Left lung (tissue), 4 donors: ENCODE measurements at regions not wholly inside any gene's neighbourhood (a gene's known extent, or its start where the extent isn't known, plus 50 kb on each side); places are given as distances from the start of the nearest gene placed in this dataset.

ENCODE experiments used
- ATAC-seq: fragments of 200-7000 bp; cut with Tn5 transposase; one replicate; pipeline ENCODE4 v1.9.1; 2020; ENCODE audit warnings: moderate library complexity
- DNase-seq, 4 donors: peaks; one replicate each; pipeline ENCODE4 v3.0.0-alpha.2; 2013 to 2020
- H3K27ac ChIP-seq, 2 donors: fragments of 200-600 bp; sonication (generic) in 1 of 2; one replicate each; pipeline versions ENCODE4 v1.5.0 to v1.8.0; 2020 to 2021
- H3K27me3 ChIP-seq, 2 donors: fragments of 200-600 bp; sonication (generic) in 1 of 2; one replicate each; pipeline versions ENCODE4 v1.5.0 to v1.8.0; 2020 to 2021
- H3K36me3 ChIP-seq, 2 donors: fragments of 200-600 bp; sonication (generic) in 1 of 2; one replicate each; pipeline versions ENCODE4 v1.5.0 to v1.8.0; 2020 to 2021
- H3K4me1 ChIP-seq, 2 donors: fragments of 200-600 bp; one replicate each; pipeline ENCODE4 v1.8.0; 2021
- H3K4me3 ChIP-seq, 2 donors: fragments of 200-600 bp; sonication (generic) in 1 of 2; one replicate each; pipeline versions ENCODE4 v1.5.0 to v1.8.0; 2020 to 2021; ENCODE audit warnings: mild to moderate bottlenecking in 1 of 2
- H3K9me3 ChIP-seq, 2 donors: fragments of 200-600 bp; sonication (generic) in 1 of 2; one replicate each; pipeline versions ENCODE4 v1.5.0 to v1.8.0; 2020 to 2021
- CTCF ChIP-seq, 2 donors: fragments of 200-600 bp; sonication (generic) in 1 of 2; IDR thresholded peaks; one replicate each; pipeline versions ENCODE4 v1.5.0 to v1.8.0; 2021; ENCODE audit warnings: antibody characterized with exemption in 2 of 2
- intact Hi-C, 2 donors: fragments of 100-400 bp; cut with DNase I; formaldehyde crosslinking; loops; one replicate each; pipeline versions ENCODE4 v1.11.2 to v1.14.2; 2022
- donor health status: DM: no; HTN: yes; CAD: no.
- donor health status: DM: no; HTN: no; CAD: no.

GRCh38 chr13:104447348-104447747 lies 1381.1 kb upstream of the SLC10A2 start:
- Histone ChIP-seq H3K27ac (no peak overlapping the region), H3K27me3 (no peaks in the 10 kb centered on the region), H3K4me3 (no peak overlapping the region), H3K9me3 (peaks cover 0 to 40% of the 10 kb centered on the region in 2 donors), H3K36me3 (no peaks in the 10 kb centered on the region), H3K4me1 (no peaks in the 10 kb centered on the region)
- DNase-seq (no peak), ATAC-seq (no peak)
- no peak for TF ChIP-seq CTCF (IDR thresholded peaks at IDR 0.05)
- intact Hi-C loops: no loop called here

DNA sequence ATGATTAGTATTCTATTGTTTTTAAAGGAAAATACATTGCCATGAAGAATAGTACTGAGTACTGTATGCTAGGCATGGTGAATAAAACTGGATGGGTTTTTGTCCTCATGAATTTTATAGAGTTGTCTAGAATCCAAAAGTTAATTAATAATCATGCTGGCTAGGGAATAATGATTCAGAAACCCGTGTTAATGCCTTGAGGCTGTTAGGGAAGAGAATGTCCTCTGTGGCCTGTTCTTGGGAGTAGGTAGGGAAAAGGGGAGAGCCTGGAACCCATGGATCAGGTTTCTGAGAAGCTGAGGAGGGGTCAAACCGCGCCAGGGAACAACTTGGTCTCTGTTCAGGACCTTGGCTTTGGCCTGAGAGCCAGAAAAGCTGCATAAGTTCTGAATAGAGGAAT lies 1376.3 kb upstream of the SLC10A2 start:
- no peak for ATAC-seq
- no peak for DNase-seq
- no peaks in the 10 kb centered on the region for H3K4me1 ChIP-seq
- no peaks in the 10 kb centered on the region for H3K36me3 ChIP-seq
- H3K4me3 ChIP-seq: no peak overlapping the region
- no peak for TF ChIP-seq CTCF (IDR thresholded peaks at IDR 0.05)
- intact Hi-C loops: no loop called here
- no peaks in the 10 kb centered on the region for H3K27me3 ChIP-seq
- peaks cover 0 to 18% of the 10 kb centered on the region in 2 donors for H3K9me3 ChIP-seq
- no peak overlapping the region for H3K27ac ChIP-seq

GRCh38 chr13:104436555-104436954 lies 1370.3 kb upstream of the SLC10A2 start:
- DNase-seq (no peak), ATAC-seq (no peak)
- Histone ChIP-seq H3K27ac (no peak overlapping the region), H3K27me3 (no peaks in the 10 kb centered on the region), H3K4me3 (no peak overlapping the region), H3K36me3 (no peaks in the 10 kb centered on the region), H3K9me3 (peaks cover 0 to 2% of the 10 kb centered on the region in 2 donors), H3K4me1 (no peaks in the 10 kb centered on the region)
- no peak for TF ChIP-seq CTCF (IDR thresholded peaks at IDR 0.05)
- intact Hi-C loops: no loop called here

- Histone ChIP-seq H3K36me3 (no peaks in the 10 kb centered on the region), H3K27me3 (no peaks in the 10 kb centered on the region), H3K4me1 (no peaks in the 10 kb centered on the region), H3K4me3 (no peak overlapping the region), H3K9me3 (peaks cover 0 to 4% of the 10 kb centered on the region in 2 donors), H3K27ac (no peak overlapping the region)
- TF ChIP-seq CTCF (IDR thresholded peaks at IDR 0.05): no peak
- DNase-seq (no peak), ATAC-seq (no peak)
- intact Hi-C loops: no loop called here
Observed at GRCh38 chr13:104431895-104432294, 1365.7 kb upstream of the SLC10A2 start.

DNA sequence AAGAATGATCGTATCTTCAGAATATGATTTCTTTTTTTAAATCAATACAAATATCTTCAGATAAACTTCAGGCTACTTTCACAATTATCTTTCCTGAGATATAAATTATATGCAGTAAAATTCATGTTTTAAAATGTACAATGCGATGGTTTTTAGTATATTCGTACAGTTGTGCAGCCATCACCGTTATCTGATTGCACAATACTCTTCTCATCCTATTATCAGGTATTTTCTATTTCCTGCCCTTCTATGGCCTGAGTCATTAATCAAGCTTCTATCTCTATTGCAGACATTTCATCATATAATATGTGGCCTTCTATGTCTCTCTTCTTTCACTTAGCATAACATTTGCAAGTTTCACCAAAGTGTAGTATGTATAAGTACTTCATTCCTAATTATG lies 1360.2 kb upstream of the SLC10A2 start:
- no peaks in the 10 kb centered on the region for H3K4me1 ChIP-seq
- peaks cover 0 to 12% of the 10 kb centered on the region in 2 donors for H3K9me3 ChIP-seq
- H3K27ac ChIP-seq: no peak overlapping the region
- no peak overlapping the region for H3K4me3 ChIP-seq
- ATAC-seq: no peak
- no peak for DNase-seq
- H3K27me3 ChIP-seq: no peaks in the 10 kb centered on the region
- intact Hi-C loops: no loop called here
- no peaks in the 10 kb centered on the region for H3K36me3 ChIP-seq
- no peak for TF ChIP-seq CTCF (IDR thresholded peaks at IDR 0.05)
